Ascending aorta (tissue), 2 donors: ENCODE measurements at regions not wholly inside any gene's neighbourhood (a gene's known extent, or its start where the extent isn't known, plus 50 kb on each side); places are given as distances from the start of the nearest gene placed in this dataset.

Experiments
- DNase-seq, 2 donors: peaks; one replicate each; pipeline ENCODE4 v3.0.0-alpha.2; 2019; ENCODE audit warnings: low spot score in 2 of 2
- H3K27ac ChIP-seq, 2 donors: fragments of 200-600 bp; sonication (generic); one replicate each; pipeline ENCODE4 v1.5.1; 2016 to 2017; ENCODE audit warnings: mild to moderate bottlenecking in 1 of 2
- H3K27me3 ChIP-seq: fragments of 200-600 bp; sonication (generic); one replicate; pipeline ENCODE4 v1.5.1; 2017
- H3K36me3 ChIP-seq, 2 donors: fragments of 200-600 bp; sonication (generic); one replicate each; pipeline ENCODE4 v1.5.1; 2016
- H3K4me1 ChIP-seq, 2 donors: fragments of 200-600 bp; sonication (generic); one replicate each; pipeline ENCODE4 v1.5.1; 2016 to 2017; ENCODE audit warnings: mild to moderate bottlenecking in 1 of 2
- H3K4me3 ChIP-seq, 2 donors: fragments of 200-600 bp; sonication (generic); one replicate each; pipeline ENCODE4 v1.5.1; 2016 to 2017; ENCODE audit warnings: mild to moderate bottlenecking in 1 of 2
- H3K9me3 ChIP-seq, 2 donors: fragments of 200-600 bp; sonication (generic); one replicate each; pipeline ENCODE4 v1.5.1; 2016
- intact Hi-C: fragments of 100-400 bp; cut with DNase I; formaldehyde crosslinking; loops from one replicate; pipeline ENCODE4 v1.15.1; 2023
- TF ChIP-seq, protein P1 (sequence below), 3 experiments: fragments of 200-600 bp in 2 of 3; fragments of 450-650 bp in 1 of 3; sonication (generic) in 2 of 3; IDR thresholded peaks; one replicate each; pipeline ENCODE4 v1.5.1; 2016 to 2019; ENCODE audit warnings: antibody characterized with exemption in 3 of 3, mild to moderate bottlenecking in 1 of 3, moderate library complexity in 1 of 3

- intact Hi-C loops: no loop called here
- TF ChIP-seq, protein P1, sequence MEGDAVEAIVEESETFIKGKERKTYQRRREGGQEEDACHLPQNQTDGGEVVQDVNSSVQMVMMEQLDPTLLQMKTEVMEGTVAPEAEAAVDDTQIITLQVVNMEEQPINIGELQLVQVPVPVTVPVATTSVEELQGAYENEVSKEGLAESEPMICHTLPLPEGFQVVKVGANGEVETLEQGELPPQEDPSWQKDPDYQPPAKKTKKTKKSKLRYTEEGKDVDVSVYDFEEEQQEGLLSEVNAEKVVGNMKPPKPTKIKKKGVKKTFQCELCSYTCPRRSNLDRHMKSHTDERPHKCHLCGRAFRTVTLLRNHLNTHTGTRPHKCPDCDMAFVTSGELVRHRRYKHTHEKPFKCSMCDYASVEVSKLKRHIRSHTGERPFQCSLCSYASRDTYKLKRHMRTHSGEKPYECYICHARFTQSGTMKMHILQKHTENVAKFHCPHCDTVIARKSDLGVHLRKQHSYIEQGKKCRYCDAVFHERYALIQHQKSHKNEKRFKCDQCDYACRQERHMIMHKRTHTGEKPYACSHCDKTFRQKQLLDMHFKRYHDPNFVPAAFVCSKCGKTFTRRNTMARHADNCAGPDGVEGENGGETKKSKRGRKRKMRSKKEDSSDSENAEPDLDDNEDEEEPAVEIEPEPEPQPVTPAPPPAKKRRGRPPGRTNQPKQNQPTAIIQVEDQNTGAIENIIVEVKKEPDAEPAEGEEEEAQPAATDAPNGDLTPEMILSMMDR (IDR thresholded peaks at IDR 0.05): no peak
These were observed 398.8 kb upstream of the SALL1 start for GRCh38 chr16:51549836-51550235.

GRCh38 chr16:51545951-51546350, 394.9 kb upstream of the SALL1 start:
- intact Hi-C loops: no loop called here
- Histone ChIP-seq H3K27ac (no peak overlapping the region), H3K4me1 (no peaks in the 10 kb centered on the region), H3K4me3 (no peak overlapping the region), H3K27me3 (no peaks in the 10 kb centered on the region), H3K36me3 (no peaks in the 10 kb centered on the region), H3K9me3 (no peaks in the 10 kb centered on the region)
- TF ChIP-seq, protein P1 (IDR thresholded peaks at IDR 0.05): no peak
- no peak for DNase-seq

More at GRCh38 chr16:51549836-51550235, 398.8 kb upstream of the SALL1 start:
- H3K36me3 ChIP-seq: no peaks in the 10 kb centered on the region
- no peak for DNase-seq
- H3K27me3 ChIP-seq: no peaks in the 10 kb centered on the region
- H3K27ac ChIP-seq: no peak overlapping the region
- H3K4me3 ChIP-seq: no peak overlapping the region
- no peaks in the 10 kb centered on the region for H3K4me1 ChIP-seq
- no peaks in the 10 kb centered on the region for H3K9me3 ChIP-seq

GRCh38 chr16:51544851-51545467, 393.9 kb upstream of the SALL1 start:
- intact Hi-C loops: no loop called here
- Histone ChIP-seq H3K36me3 (no peaks in the 10 kb centered on the region), H3K4me1 (no peaks in the 10 kb centered on the region), H3K27me3 (no peaks in the 10 kb centered on the region), H3K27ac (no peak overlapping the region), H3K9me3 (no peaks in the 10 kb centered on the region), H3K4me3 (no peak overlapping the region)
- no peak for DNase-seq
- TF ChIP-seq, protein P1 (IDR thresholded peaks at IDR 0.05): no peak

DNA sequence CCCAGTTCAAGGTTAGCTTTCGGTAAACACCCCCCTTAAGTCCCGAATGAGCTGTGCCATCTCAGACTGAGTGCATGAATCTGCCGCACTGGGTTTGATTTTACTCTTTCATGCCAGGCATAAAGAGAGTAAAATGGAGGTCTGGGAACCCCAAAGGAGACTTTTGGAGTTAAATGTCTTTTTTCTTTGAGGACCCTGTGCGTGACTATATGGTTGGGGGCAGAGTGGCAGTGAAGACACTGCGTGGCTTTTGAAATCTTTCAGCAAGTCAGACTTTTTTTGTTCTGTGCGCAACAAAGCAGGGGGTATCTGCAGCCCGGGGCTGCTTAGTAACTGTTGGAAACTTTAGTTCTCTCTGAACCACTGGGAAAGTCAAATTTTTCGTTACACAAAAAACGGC, 392.9 kb upstream of the SALL1 start:
- no peaks in the 10 kb centered on the region for H3K4me1 ChIP-seq
- no peak overlapping the region for H3K27ac ChIP-seq
- H3K36me3 ChIP-seq: no peaks in the 10 kb centered on the region
- H3K9me3 ChIP-seq: no peaks in the 10 kb centered on the region
- TF ChIP-seq, protein P1 (IDR thresholded peaks at IDR 0.05): no peak
- intact Hi-C loops: no loop called here
- H3K4me3 ChIP-seq: no peak overlapping the region
- no peaks in the 10 kb centered on the region for H3K27me3 ChIP-seq
- no peak for DNase-seq

DNA sequence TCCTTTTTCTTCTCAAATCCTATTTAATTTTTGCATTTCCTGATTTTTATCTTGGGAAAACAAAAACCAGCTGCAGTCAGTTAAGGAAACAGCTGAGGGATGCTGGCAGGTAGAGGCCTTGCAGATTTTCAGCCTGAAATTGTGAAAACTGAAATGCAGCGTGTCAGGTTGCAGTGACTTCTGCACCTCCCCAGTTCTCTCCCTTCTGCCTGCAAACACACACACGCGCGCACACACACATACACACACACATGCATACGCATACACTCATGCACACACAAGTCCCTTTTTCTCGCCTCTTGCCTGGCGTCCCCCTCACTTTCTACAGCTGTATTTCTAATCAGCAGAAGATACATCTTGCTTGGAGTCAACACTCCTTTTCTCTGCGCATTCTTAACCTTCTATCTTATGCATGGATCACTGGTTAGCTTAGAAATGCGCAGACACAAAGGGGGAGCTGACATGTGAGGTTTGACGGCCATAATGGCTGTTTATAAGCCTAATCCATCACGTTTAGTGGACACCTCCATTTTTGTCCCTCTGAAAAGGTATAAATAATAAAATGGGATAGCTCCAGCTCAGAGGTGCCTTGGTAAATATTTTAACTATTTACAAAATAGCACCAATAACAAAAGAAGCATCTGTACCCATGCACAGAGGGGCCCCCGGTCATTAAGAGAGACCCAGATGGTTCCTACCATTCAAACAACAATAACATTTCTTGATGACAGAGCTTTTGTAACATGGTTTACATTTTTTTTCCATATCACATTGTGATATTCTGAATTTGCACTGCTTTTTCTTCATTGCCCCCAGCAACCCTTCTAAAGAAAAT, 392.1 kb upstream of the SALL1 start:
- no peak overlapping the region for H3K27ac ChIP-seq
- H3K9me3 ChIP-seq: no peaks in the 10 kb centered on the region
- intact Hi-C loops: no loop called here
- TF ChIP-seq, protein P1 (IDR thresholded peaks at IDR 0.05): no peak
- DNase-seq: no peak
- no peaks in the 10 kb centered on the region for H3K27me3 ChIP-seq
- no peak overlapping the region for H3K4me3 ChIP-seq
- no peaks in the 10 kb centered on the region for H3K4me1 ChIP-seq
- H3K36me3 ChIP-seq: no peaks in the 10 kb centered on the region
